ENCODE measurements at regions not wholly inside any gene's neighbourhood (a gene's known extent, or its start where the extent isn't known, plus 50 kb on each side); places are given as distances from the start of the nearest gene placed in this dataset.

GRCh38 chr22:48606684-48607307 is 1220.9 kb downstream of the BRD1 start (continued):
- TF ChIP-seq, protein P1, sequence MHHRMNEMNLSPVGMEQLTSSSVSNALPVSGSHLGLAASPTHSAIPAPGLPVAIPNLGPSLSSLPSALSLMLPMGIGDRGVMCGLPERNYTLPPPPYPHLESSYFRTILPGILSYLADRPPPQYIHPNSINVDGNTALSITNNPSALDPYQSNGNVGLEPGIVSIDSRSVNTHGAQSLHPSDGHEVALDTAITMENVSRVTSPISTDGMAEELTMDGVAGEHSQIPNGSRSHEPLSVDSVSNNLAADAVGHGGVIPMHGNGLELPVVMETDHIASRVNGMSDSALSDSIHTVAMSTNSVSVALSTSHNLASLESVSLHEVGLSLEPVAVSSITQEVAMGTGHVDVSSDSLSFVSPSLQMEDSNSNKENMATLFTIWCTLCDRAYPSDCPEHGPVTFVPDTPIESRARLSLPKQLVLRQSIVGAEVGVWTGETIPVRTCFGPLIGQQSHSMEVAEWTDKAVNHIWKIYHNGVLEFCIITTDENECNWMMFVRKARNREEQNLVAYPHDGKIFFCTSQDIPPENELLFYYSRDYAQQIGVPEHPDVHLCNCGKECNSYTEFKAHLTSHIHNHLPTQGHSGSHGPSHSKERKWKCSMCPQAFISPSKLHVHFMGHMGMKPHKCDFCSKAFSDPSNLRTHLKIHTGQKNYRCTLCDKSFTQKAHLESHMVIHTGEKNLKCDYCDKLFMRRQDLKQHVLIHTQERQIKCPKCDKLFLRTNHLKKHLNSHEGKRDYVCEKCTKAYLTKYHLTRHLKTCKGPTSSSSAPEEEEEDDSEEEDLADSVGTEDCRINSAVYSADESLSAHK (tag by site-specific recombination; IDR thresholded peaks at IDR 0.05): no peak
- no peak for TF ChIP-seq ZNF223 (tag by site-specific recombination; IDR thresholded peaks at IDR 0.05)
- TF ChIP-seq, protein P2, sequence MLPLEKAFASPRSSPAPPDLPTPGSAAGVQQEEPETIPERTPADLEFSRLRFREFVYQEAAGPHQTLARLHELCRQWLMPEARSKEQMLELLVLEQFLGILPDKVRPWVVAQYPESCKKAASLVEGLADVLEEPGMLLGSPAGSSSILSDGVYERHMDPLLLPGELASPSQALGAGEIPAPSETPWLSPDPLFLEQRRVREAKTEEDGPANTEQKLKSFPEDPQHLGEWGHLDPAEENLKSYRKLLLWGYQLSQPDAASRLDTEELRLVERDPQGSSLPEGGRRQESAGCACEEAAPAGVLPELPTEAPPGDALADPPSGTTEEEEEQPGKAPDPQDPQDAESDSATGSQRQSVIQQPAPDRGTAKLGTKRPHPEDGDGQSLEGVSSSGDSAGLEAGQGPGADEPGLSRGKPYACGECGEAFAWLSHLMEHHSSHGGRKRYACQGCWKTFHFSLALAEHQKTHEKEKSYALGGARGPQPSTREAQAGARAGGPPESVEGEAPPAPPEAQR (tag by site-specific recombination; IDR thresholded peaks at IDR 0.05): no peak

DNA sequence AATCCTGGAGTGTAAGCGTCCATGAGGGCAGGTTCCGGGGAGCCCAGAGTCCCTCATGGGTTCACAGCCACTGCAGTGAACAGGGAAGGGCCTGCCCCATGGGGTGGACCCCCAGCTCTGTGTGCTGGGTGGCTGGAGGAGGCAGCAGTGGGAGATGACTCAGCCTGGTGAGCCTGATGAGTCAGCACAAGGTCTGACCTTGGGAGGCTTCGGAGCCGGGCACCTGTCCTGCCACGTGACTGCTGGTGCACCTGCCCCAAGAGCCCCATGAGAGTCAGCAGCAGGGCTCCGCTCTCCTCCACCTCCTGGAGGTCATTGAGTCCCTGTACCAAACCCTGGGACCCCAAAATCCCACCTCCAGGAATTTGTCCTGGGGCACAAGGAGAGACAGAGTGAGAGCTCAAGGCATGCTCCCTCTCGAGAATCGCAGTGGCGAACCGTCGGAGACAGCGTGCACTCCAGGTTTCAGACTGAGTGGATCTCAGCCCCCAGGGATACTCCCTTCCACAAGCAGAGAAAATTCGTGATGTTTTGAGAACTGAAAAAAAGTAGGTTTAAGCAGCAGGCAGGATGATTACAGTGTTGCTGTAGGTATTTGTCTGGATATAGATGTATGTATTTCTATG is 1221.7 kb downstream of the BRD1 start:
- Histone ChIP-seq H3K4me3 (ENCODE audit: low read depth, low read length) (no peak overlapping the region), H3K9me3 (ENCODE audit: control insufficient read depth, insufficient read depth, low read depth, low read length) (no peaks in the 10 kb centered on the region), H3K36me3 (ENCODE audit: control insufficient read depth in 2 of 2, insufficient read depth in 1 of 2, low read length in 2 of 2) (no peaks in the 10 kb centered on the region), H3K4me1 (ENCODE audit: control insufficient read depth, insufficient read depth, low read length) (no peaks in the 10 kb centered on the region), H3K27ac (ENCODE audit: extremely low read depth, low read depth, low read length) (no peak overlapping the region)
- POLR2A ChIA-PET: interaction anchor here (1.0 kb wide), 1 partner anchor 14 kb away, joined by 3 read pairs; no protein-coding TSS in a partner anchor
- CTCF ChIA-PET: no interaction called here
- TF ChIP-seq HIC1 (tag by site-specific recombination; IDR thresholded peaks at IDR 0.05): no peak
- TF ChIP-seq, protein P2 (tag by site-specific recombination; IDR thresholded peaks at IDR 0.05): no peak
- 0 out of 2 replicates have a peak, but pooled peaks have one; percentile 16 for TF ChIP-seq PATZ1 (tag by site-specific recombination; IDR thresholded peaks at IDR 0.05)
- TF ChIP-seq ZNF175 (tag by site-specific recombination; IDR thresholded peaks at IDR 0.05): no peak
- peak; percentile 57 for TF ChIP-seq ZIC2 (tag by site-specific recombination; IDR thresholded peaks at IDR 0.05)
- no peak for TF ChIP-seq ZNF24 (tag by site-specific recombination; IDR thresholded peaks at IDR 0.05)
- TF ChIP-seq ZFP69B (tag by site-specific recombination; IDR thresholded peaks at IDR 0.05): no peak
- peak; percentile 95 for TF ChIP-seq GLIS1 (tag by site-specific recombination; IDR thresholded peaks at IDR 0.05)
- no peak for TF ChIP-seq ZNF341 (tag by site-specific recombination; IDR thresholded peaks at IDR 0.05; ENCODE audit: low read depth)
- TF ChIP-seq RBAK (tag by site-specific recombination; IDR thresholded peaks at IDR 0.05): no peak
- TF ChIP-seq ZNF302 (tag by site-specific recombination; IDR thresholded peaks at IDR 0.05; ENCODE audit: low read depth): no peak
- TF ChIP-seq ZNF2 (tag by site-specific recombination; IDR thresholded peaks at IDR 0.05): no peak
- no peak for TF ChIP-seq ZNF664 (tag by site-specific recombination; IDR thresholded peaks at IDR 0.05)
- TF ChIP-seq REPIN1 (tag by site-specific recombination; IDR thresholded peaks at IDR 0.05; ENCODE audit: low read depth): no peak
- TF ChIP-seq ZNF157 (tag by site-specific recombination; IDR thresholded peaks at IDR 0.05): no peak
- no peak for TF ChIP-seq ZNF26 (tag by site-specific recombination; IDR thresholded peaks at IDR 0.05)
- no peak for TF ChIP-seq PRDM1 (tag by site-specific recombination; IDR thresholded peaks at IDR 0.05)
- TF ChIP-seq HOXC10 (CRISPR knock-in tag; IDR thresholded peaks at IDR 0.05): no peak
- TF ChIP-seq, protein P3, sequence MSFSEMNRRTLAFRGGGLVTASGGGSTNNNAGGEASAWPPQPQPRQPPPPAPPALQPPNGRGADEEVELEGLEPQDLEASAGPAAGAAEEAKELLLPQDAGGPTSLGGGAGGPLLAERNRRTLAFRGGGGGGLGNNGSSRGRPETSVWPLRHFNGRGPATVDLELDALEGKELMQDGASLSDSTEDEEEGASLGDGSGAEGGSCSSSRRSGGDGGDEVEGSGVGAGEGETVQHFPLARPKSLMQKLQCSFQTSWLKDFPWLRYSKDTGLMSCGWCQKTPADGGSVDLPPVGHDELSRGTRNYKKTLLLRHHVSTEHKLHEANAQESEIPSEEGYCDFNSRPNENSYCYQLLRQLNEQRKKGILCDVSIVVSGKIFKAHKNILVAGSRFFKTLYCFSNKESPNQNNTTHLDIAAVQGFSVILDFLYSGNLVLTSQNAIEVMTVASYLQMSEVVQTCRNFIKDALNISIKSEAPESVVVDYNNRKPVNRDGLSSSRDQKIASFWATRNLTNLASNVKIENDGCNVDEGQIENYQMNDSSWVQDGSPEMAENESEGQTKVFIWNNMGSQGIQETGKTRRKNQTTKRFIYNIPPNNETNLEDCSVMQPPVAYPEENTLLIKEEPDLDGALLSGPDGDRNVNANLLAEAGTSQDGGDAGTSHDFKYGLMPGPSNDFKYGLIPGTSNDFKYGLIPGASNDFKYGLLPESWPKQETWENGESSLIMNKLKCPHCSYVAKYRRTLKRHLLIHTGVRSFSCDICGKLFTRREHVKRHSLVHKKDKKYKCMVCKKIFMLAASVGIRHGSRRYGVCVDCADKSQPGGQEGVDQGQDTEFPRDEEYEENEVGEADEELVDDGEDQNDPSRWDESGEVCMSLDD (tag by site-specific recombination; IDR thresholded peaks at IDR 0.05): no peak
- no peak for TF ChIP-seq ZNF239 (tag by site-specific recombination; IDR thresholded peaks at IDR 0.05)
